ENCODE measurements at regions not wholly inside any gene's neighbourhood (a gene's known extent, or its start where the extent isn't known, plus 50 kb on each side); places are given as distances from the start of the nearest gene placed in this dataset.
A peak's percentile ranks its signal among the peaks of the same experiment; 100 is the strongest.

DNA sequence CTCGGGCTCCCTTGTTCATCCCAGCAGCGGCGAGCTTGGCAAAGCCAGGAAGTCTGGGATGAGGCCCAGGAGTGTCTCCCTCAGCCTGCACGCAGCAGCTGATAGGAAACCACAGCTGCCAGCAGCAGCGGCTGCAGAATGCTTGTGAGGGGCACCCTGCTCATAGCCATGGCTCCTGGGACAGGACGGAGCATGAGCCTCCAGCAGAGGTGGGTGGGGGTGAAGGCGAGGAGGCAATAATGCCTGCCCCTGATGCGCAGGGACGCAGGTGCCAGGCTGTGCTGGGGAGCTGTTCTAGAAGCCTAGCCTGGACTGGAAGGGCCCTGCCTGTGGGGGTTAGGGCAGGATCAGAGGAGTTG is 157.9 kb downstream of the CD83 start:
- no peak for DNase-seq (ENCODE audit: low read depth)

DNA sequence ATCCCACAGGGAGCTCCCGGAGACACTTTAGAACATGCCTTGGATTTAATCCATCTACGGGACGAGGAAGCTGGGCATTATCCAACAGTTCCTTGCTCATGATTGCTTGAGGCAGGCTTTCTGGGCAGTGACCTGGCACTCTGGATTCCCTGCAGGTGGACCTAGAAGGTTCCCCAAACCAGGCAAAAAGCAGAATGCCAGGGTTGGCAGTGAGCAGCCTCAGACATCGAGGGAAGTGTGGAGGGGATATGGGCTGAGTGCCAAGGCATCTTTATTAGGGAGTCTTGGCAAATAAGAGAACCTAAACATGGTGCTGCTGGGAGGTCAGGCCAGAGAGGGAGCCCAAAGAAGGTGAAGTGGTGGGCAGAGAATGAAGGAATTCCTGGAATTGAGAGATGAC is 158.5 kb downstream of the CD83 start:
- DNase-seq (ENCODE audit: low read depth) = no peak

- DNase-seq (ENCODE audit: low read depth) = no peak
Observed at GRCh38 chr6:14276667-14277404, 159.3 kb downstream of the CD83 start.

DNA sequence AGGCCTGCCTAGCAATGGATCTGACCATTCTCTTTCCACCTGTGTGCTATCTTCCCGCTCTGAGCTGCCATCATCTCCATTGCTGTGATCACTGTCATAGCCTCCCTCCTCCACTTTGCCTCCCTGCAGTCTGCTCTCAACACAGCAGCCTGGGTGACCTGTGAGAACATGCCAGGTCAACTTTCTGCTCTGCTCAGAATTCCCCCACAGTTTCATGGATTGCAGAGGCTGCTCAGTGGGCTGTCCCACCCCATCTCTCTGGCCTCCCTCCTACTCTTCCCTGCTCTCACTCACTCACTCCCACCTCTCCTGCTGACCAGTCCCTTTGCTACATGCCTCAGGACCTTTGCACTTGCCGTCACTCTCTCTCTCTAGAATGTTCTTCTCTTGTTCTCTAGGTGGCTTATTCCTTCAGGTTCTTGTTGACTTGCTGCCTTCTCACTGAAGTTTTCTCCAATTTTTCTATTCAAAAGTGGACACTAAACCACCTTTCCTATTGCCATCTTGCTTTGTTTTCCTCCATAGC is 159.9 kb downstream of the CD83 start:
- DNase-seq (ENCODE audit: low read depth) = no peak

GRCh38 chr6:14278006-14278405 is 160.4 kb downstream of the CD83 start:
- DNase-seq (ENCODE audit: low read depth) = no peak

- no peak for DNase-seq (ENCODE audit: low read depth)
Observed at GRCh38 chr6:14278446-14278845, 160.9 kb downstream of the CD83 start.

DNA sequence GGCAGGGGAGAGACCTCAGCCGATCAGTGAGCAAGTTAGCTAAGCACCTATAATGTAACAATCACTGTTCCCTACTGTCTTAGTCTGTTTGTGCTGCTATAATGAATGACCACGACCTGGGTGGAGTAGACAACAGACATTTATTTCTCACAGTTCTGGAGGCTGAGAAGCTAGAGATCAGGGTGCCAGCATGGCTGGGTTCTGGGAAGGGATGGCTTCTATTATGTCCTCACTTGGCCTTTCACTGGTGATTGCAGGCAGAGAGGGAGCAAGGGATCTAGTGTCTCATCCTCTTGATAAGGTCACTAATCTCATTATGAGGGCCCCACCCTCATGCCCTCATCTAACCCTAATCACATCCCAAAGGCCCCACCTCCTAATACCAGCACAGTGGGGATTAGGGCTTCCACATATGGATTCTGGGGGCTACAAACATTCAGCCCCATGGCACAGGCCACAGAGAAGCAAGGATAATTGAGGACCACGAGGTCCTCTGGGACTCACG is 162.5 kb downstream of the CD83 start:
- DNase-seq (ENCODE audit: low read depth) = no peak

DNA sequence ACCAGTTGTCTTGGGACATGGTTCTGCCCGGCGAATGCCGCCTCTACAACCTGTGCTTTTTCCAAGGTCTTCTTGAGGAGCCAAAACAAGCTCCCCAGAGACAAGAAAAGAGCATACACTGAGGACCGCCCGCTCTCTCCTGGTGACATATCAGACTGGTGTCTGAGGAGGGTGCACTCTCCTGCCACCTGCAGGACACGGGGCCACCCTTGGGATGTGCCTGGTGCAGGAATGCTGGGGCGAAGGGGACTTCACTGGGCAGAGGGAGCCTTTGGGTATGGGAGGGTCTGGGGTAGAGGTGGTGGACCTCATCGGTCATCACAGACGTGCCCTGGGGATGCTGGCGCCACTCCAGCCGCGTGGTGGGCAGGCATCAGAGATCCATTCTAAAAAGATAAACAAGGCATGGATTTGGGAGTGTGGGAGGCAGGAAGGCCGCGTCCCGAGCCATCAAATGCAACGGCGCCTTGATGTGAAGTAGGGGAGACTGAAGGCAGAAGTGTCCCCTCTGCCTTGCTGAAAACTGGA is 163.3 kb downstream of the CD83 start:
- DNase-seq (ENCODE audit: low read depth) = no peak

DNA sequence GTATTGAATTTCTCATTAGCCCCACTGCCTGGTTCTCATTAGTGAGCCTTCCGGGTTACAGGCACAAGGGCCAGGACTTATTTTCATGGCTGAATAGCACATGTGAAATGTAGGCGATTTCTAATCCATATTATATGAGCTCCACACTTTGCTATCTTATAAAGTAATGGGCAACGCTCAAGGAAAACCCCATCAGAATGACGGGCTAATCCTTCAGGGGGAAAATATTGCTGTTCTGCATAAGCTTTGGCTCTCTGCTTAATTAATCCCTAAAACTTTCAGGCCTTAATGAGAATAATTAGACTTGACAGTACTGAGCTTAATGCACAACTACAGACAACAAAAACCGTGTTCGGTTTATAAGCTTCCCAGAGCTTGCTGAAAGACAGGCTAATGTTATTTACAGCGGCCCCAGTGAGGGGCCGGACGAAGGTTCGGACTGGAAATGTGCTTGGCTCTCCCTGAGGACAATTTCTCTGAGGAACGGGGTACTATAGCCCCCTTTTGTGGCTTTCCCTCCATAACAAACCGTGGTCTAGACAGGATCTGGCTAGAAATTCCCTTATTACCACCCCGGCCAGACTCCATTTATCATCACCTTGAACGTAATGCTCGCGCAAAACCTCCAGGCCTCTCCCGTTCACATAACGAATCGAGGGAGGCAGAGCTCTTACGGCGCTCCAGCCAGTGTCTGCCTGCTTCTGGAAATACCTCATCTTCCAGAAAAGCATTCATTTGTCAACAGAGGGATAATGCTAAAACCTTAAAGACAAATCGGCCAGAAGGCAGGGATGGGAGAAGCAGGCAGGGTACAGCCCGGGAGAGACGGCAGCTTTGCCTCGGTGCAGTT is 164.5 kb downstream of the CD83 start:
- DNase-seq (ENCODE audit: low read depth) = no peak

DNA sequence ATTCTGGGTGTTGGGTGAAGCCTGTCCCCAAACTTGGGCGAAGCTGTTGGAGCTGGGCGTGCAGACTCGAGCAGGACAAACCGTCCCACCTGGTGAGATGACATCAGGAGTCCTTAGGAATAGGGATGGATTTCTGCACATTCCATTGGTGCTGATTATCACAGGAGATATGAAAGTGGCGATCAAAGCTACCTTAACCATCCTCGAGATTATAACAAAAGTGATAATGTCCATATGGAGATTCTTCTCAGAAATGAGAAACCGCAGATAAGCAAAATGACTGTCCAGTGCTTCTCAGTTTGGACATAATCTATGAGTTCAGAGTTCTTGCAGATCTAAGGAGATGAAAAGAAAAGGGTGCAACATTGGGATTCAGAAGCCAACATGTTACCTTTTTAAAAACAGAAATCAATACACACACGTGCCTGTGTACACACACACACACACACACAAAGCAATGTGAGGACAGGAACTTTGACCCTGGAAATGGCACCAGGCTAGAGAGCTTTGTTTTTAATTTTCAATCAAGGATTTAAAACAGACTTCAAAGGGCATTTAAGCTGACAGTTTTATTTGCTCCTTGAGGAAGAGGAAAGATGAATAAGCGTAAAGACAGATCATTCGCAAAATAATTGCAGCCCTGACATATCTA is 165.4 kb downstream of the CD83 start:
- DNase-seq (ENCODE audit: low read depth) = no peak

GRCh38 chr6:14283600-14284235 is 166.1 kb downstream of the CD83 start:
- no peak for DNase-seq (ENCODE audit: low read depth)

DNA sequence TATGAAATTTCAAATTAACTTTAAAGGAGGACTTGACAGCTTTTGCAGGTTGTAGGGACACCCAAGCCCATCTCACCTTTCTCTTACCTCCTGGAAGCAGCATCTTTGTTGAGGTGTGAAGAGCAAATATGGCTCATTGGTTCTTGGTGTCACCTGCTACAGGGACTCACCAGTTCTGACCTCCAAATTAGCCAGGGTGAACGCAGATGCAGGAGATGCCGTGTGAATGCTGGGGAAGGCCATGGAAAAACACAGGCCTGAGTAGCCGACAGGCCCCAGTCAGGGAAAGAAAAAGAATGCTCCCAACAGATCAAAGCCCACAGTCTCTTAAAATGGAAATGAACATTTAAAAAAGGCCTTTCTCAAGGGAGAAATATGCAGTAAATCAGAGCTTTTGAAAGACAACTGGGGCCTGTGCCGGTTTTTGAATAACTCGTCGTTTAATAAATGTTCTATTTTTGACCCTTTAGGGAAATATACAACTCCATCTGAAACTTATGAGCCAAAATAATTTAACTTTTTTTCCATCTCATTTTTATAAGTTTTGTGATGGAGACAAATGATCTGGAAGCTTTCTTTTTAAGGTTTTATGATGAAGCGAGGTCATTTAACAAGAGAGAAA is 167.5 kb downstream of the CD83 start:
- DNase-seq (ENCODE audit: low read depth) = no peak

- peak; percentile 74 for DNase-seq (ENCODE audit: low read depth)
Observed at GRCh38 chr6:14286144-14286543, 168.6 kb downstream of the CD83 start.

DNA sequence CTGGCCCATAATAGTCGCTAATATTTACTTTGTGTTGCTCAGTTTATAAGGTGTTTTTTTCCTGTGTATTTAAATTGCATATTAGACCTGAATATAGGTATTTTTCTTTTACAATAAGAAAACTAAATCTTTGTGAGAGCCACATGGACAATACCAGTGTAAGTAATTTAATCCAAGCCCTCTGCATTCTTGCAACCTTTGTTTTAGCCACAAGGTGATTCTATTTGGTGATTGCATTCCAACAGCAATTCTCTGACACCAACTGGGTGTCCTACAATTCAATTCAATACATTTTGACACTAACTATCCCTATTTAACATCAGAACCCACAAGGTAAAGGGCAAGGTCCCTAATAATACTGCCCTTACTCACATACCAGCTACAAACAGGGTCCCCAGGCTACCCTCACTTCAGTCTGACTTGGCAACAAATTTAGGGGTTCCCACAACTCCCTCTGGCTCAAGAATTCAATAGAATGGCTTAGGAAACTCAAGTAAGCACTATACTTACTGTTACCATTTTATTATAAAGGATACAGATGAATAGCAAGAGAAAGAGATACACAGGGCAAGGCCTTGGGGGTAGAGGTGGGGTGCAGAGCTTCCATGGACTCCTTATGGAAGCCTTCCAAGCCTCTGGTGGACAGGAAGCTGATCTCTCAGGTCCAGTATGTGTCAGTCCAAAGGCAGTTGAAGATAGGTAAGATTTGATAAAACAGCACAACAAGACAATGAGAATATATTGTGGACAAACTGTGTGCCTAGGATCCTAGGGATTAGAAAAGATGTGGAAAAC is 169.3 kb downstream of the CD83 start:
- no peak for DNase-seq (ENCODE audit: low read depth)

GRCh38 chr6:14287707-14288106 is 170.1 kb downstream of the CD83 start:
- no peak for DNase-seq (ENCODE audit: low read depth)

DNA sequence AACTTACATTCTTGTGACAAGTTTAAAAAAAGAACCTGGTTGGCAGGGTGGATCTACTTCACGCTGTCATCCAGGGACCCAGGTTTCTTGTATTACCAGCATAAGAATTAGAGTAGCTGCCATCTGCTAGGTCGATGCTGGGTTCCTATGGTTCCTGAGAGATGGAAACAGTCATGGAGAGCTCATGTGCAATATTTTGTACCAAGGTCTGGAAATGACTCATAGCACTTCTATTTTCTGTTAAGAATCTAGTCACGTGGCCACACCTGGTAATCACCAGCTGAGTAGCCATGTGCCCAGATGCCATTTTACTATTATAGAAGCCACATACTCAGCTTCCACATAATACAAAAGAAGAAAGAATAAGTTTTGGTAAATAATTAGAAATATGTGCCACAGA is 171.3 kb downstream of the CD83 start:
- no peak for DNase-seq (ENCODE audit: low read depth)

DNA sequence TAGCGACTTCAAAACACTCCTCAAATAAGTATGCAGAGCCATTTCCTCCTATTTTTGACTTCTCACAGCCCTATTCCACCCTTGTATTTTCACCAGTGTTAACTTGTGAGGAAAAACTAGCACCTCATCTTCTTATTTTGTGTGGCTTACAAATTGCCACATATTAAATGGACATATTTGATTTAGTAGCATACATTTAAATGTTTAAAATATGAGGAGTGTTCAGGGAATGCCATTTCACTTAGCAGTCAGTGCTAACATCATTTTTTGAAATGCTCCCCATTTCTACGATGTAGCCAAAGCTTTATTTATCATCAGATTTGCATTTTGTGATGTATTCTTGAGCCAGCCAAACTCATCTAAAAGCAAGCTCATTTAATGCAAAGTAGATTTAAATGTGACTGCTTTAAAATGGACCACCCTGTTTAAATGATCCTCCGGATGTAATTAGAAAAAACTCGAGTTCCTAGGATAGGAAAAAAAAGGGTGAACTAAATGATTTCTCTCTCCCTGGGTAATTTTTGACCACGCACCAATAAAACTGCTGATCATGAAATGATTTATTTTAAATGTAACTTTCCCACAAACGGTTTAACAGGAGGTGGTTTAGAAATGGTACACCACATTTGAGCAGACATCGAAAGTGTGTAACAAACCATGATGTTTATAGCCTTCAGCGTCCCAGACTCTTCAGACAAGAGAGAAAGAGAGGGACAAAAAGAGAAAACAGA is 172.6 kb downstream of the CD83 start:
- no peak for DNase-seq (ENCODE audit: low read depth)

DNA sequence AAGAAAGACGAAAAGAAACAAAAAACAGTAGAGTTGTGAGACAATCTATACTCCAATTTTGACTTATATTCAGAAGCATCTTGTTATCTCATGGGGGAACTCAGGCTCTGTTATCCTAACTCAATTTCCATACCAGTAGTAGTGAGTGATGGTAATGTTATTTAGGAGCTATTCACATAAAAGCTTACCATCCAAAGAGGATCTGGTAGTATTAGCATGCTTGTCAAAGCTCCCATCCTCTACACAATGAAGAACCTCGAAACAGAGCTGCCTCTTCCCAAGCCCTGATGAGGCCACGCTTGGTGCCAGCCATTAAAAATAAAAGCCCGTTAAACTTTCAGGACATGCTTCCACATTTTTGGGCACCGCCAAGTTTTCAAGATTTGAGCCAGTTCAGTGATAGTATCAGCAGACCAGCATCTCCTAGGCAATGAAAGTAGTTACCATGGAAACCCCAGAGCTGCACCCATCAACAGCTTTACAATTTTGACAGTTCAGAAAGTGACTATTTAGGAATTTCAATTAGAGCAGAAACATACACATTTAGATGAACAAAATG is 173.3 kb downstream of the CD83 start:
- no peak for DNase-seq (ENCODE audit: low read depth)

- no peak for DNase-seq (ENCODE audit: low read depth)
Observed at GRCh38 chr6:14291331-14291730, 173.8 kb downstream of the CD83 start.

GRCh38 chr6:14292119-14292518 is 174.5 kb downstream of the CD83 start:
- no peak for DNase-seq (ENCODE audit: low read depth)

All from GM04503 (cell line).